HepG2 (cell line): ENCODE measurements at regions not wholly inside any gene's neighbourhood (a gene's known extent, or its start where the extent isn't known, plus 50 kb on each side); places are given as distances from the start of the nearest gene placed in this dataset.

Source experiments
- ARID3A ChIP-seq: IDR thresholded peaks from 2 replicates; pipeline ENCODE4 v1.6.1; 2012; ENCODE audit warnings: low read depth, low read length, improper control_type of control experiment
- ARID5B ChIP-seq: IDR thresholded peaks from 2 replicates; pipeline ENCODE4 v1.4.0; 2020; ENCODE audit warnings: mild to moderate bottlenecking, missing genetic modification reagents
- FOXO1 ChIP-seq: sonication (generic); formaldehyde crosslinking; IDR thresholded peaks from 2 replicates; pipeline ENCODE4 v1.4.0; 2020; ENCODE audit warnings: missing genetic modification reagents
- MAX ChIP-seq: IDR thresholded peaks from 2 replicates; pipeline ENCODE4 v1.6.1; 2012; ENCODE audit warnings: inconsistent platforms
- NONO ChIP-seq, 2 experiments: fragments of 450-650 bp in 1 of 2; sonication (generic) in 1 of 2; formaldehyde crosslinking in 1 of 2; IDR thresholded peaks in 1 of 2; conservative IDR thresholded peaks in 1 of 2; 2 replicates each; pipeline versions ENCODE4 v1.6.1 to v1.8.0; 2017 to 2022; ENCODE audit warnings: mild to moderate bottlenecking in 1 of 2, missing genetic modification reagents in 1 of 2, moderate library complexity in 1 of 2
- SIX1 ChIP-seq: sonication (generic); formaldehyde crosslinking; IDR thresholded peaks from 2 replicates; pipeline ENCODE4 v1.4.0; 2020; ENCODE audit warnings: missing genetic modification reagents, borderline replicate concordance
- USF2 ChIP-seq, 2 experiments: sonication (generic) in 1 of 2; formaldehyde crosslinking in 1 of 2; IDR thresholded peaks; 2 replicates each; pipeline versions ENCODE4 v1.5.1 to v1.6.1; 2011 to 2020; ENCODE audit warnings: borderline replicate concordance in 1 of 2, low read depth in 1 of 2, low read length in 1 of 2, mild to moderate bottlenecking in 1 of 2, missing genetic modification reagents in 1 of 2, moderate library complexity in 1 of 2
- ZFP91 ChIP-seq: sonication (generic); formaldehyde crosslinking; IDR thresholded peaks from 2 replicates; pipeline ENCODE4 v1.9.0; 2022; ENCODE audit warnings: missing genetic modification reagents, mild to moderate bottlenecking, borderline replicate concordance
- ZHX2 ChIP-seq, 2 experiments: sonication (generic) in 1 of 2; formaldehyde crosslinking in 1 of 2; IDR thresholded peaks; 2 replicates each; pipeline versions ENCODE4 v1.6.1 to v1.9.0; 2014 to 2022; ENCODE audit warnings: antibody characterized with exemption in 1 of 2, borderline replicate concordance in 1 of 2, inconsistent platforms in 1 of 2, low read depth in 1 of 2, missing genetic modification reagents in 1 of 2
- ZNF44 ChIP-seq: sonication (generic); formaldehyde crosslinking; IDR thresholded peaks from 2 replicates; pipeline ENCODE4 v1.5.1; 2020; ENCODE audit warnings: mild to moderate bottlenecking, missing genetic modification reagents

- TF ChIP-seq MAX = peak; percentile 71
- TF ChIP-seq ARID3A = peak; percentile 71
- TF ChIP-seq USF2 (IDR thresholded peaks at IDR 0.05; ENCODE audit: low read depth, low read length) = no peak
- TF ChIP-seq USF2 (CRISPR knock-in tag; IDR thresholded peaks at IDR 0.05; ENCODE audit: borderline replicate concordance) = no peak
- peak; percentile 84 for TF ChIP-seq ZFP91 (CRISPR knock-in tag)
- TF ChIP-seq NONO (IDR thresholded peaks at IDR 0.05) = no peak
- TF ChIP-seq NONO (CRISPR knock-in tag; conservative IDR thresholded peaks at IDR 0.05) = peak; percentile 93
- peak; percentile 67; the same call in 1 of the 2 replicates for TF ChIP-seq ZHX2 (IDR thresholded peaks at IDR 0.05; ENCODE audit: low read depth)
- TF ChIP-seq ZHX2 (CRISPR knock-in tag; IDR thresholded peaks at IDR 0.05; ENCODE audit: borderline replicate concordance) = no peak
- TF ChIP-seq ARID5B (CRISPR knock-in tag) = peak; percentile 90
- peak; percentile 84 for TF ChIP-seq SIX1 (CRISPR knock-in tag)
- no peak; the same call in 1 of the 2 replicates for TF ChIP-seq ZNF44 (CRISPR knock-in tag)
- TF ChIP-seq FOXO1 (CRISPR knock-in tag) = peak; percentile 44; the same call in 1 of the 2 replicates
Observed at GRCh38 chr21:17454315-17455027, 58.4 kb upstream of the CXADR start (continued).
